Uterus (tissue), 3 donors: ENCODE measurements at regions not wholly inside any gene's neighbourhood (a gene's known extent, or its start where the extent isn't known, plus 50 kb on each side); places are given as distances from the start of the nearest gene placed in this dataset.

Source experiments
- DNase-seq, 2 donors: peaks; one replicate each; pipeline ENCODE4 v3.0.0-alpha.2; 2019 to 2020
- H3K27ac ChIP-seq, 2 donors: fragments of 200-600 bp; sonication (generic); 1 replicate in 1 of 2; 2 replicates in 1 of 2; pipeline ENCODE4 v1.5.1; 2016 to 2018
- H3K27me3 ChIP-seq, 2 donors: fragments of 200-600 bp; sonication (generic); one replicate each; pipeline ENCODE4 v1.5.1; 2018 to 2019; ENCODE audit warnings: control low read depth in 1 of 2
- H3K36me3 ChIP-seq, 2 donors: fragments of 200-600 bp; sonication (generic); one replicate each; pipeline ENCODE4 v1.5.1; 2019; ENCODE audit warnings: control low read depth in 1 of 2
- H3K4me1 ChIP-seq, 2 donors: fragments of 200-600 bp; sonication (generic); one replicate each; pipeline ENCODE4 v1.5.1; 2018 to 2019; ENCODE audit warnings: control low read depth in 1 of 2
- H3K4me3 ChIP-seq, 2 donors: fragments of 200-600 bp; sonication (generic); 1 replicate in 1 of 2; 2 replicates in 1 of 2; pipeline ENCODE4 v1.5.1; 2018 to 2019; ENCODE audit warnings: mild to moderate bottlenecking in 1 of 2
- H3K9me3 ChIP-seq, 2 donors: fragments of 200-600 bp; sonication (generic); one replicate each; pipeline ENCODE4 v1.5.1; 2019; ENCODE audit warnings: control low read depth in 1 of 2
- CTCF ChIP-seq, 4 experiments: fragments of 200-600 bp in 2 of 4; fragments of 450-650 bp in 2 of 4; sonication (generic) in 2 of 4; IDR thresholded peaks; one replicate each; pipeline ENCODE4 v1.5.1; 2016 to 2019; ENCODE audit warnings: antibody characterized with exemption in 4 of 4, mild to moderate bottlenecking in 2 of 4, moderate library complexity in 1 of 4
- POLR2A ChIP-seq, 2 donors: fragments of 450-650 bp; IDR thresholded peaks; one replicate each; pipeline ENCODE4 v1.6.1; 2016; ENCODE audit warnings: antibody characterized with exemption in 2 of 2, mild to moderate bottlenecking in 1 of 2, moderate library complexity in 1 of 2
- intact Hi-C: fragments of 100-400 bp; cut with DNase I; formaldehyde crosslinking; loops from one replicate; pipeline ENCODE4 v1.15.1; 2023; ENCODE audit warnings: low total_unique reads
- donor health status: DM: yes; HTN: yes; CAD: no.

DNA sequence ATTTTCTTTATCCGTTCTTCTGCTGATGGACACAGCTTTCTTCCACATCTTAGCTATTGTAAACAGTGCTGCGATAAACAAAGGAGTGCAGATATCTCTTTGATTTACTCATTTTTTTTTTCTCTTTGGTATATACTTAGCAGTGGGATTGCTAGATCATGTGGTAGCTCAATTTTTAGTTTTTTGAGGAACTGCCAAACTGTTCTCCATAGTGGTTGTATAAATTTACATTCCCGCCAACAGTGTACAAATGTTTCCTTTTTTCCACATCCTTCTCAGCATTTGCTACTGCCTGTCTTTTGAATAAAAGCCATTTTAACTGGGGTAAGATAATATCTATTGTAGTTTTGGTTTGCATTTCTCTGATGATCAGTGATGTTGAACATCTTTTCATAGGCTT lies 196.8 kb upstream of the ZNF717 start:
- H3K9me3 ChIP-seq, result no peaks in the 10 kb centered on the region
- H3K36me3 ChIP-seq, result no peaks in the 10 kb centered on the region
- intact Hi-C loops, result no loop called here
- no peaks in the 10 kb centered on the region for H3K4me1 ChIP-seq
- no peak overlapping the region for H3K4me3 ChIP-seq
- H3K27ac ChIP-seq, result no peak overlapping the region
- no peaks in the 10 kb centered on the region for H3K27me3 ChIP-seq
- no peak for TF ChIP-seq POLR2A (IDR thresholded peaks at IDR 0.05)
- TF ChIP-seq CTCF (IDR thresholded peaks at IDR 0.05), result no peak
- DNase-seq, result no peak

DNA sequence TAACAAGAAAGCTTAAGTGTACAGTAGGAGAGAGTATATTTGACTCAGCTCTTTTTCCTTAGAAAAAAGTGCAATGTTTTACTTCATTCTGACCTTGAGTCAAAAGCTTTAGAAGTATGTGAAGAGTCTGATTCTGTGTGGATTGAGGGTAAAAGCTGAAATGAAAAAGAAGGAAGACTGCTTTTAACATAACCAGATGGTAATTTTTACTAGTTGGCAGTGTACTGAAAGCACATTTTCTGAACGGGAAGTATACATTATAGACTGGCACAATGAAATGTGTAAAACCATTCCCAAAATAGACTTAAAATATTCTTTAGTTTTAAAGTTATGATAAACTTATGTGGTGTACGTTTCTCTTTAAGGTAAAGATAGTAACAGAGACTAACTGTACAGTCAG lies 197.8 kb upstream of the ZNF717 start:
- Histone ChIP-seq H3K4me1 (no peaks in the 10 kb centered on the region), H3K4me3 (no peak overlapping the region), H3K36me3 (no peaks in the 10 kb centered on the region), H3K9me3 (no peaks in the 10 kb centered on the region), H3K27ac (no peak overlapping the region), H3K27me3 (no peaks in the 10 kb centered on the region)
- no peak for TF ChIP-seq CTCF (IDR thresholded peaks at IDR 0.05)
- DNase-seq, result no peak
- intact Hi-C loops, result no loop called here

GRCh38 chr3:75983609-75984290 lies 198.4 kb upstream of the ZNF717 start:
- TF ChIP-seq CTCF (IDR thresholded peaks at IDR 0.05), result no peak
- intact Hi-C loops, result no loop called here

DNA sequence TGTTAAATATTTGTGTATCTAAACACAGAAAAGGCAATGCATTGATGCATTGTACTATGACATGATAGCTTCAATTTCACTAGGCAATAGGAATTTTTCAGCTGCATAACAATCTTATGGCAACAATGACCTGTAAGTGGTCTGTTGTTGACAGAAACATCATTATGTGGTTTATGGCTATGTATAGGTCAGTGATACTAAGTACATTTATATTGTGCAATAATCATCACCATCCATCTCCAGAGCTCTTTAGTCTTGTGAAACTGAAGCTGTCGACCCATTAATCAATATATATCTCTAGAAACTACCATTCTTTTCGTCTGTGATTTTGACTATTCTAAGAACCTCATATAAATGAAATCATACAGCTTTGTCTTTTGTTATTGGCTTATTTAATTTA lies 200.1 kb upstream of the ZNF717 start:
- Histone ChIP-seq H3K4me1 (no peaks in the 10 kb centered on the region), H3K36me3 (no peaks in the 10 kb centered on the region), H3K27me3 (no peaks in the 10 kb centered on the region), H3K4me3 (no peak overlapping the region), H3K9me3 (no peaks in the 10 kb centered on the region), H3K27ac (no peak overlapping the region)
- no peak for DNase-seq
- no peak for TF ChIP-seq POLR2A (IDR thresholded peaks at IDR 0.05)
- no peak for TF ChIP-seq CTCF (IDR thresholded peaks at IDR 0.05)
- intact Hi-C loops, result no loop called here

More at GRCh38 chr3:75983609-75984290, 198.4 kb upstream of the ZNF717 start:
- no peak for DNase-seq
- H3K9me3 ChIP-seq, result no peaks in the 10 kb centered on the region
- no peak overlapping the region for H3K27ac ChIP-seq
- H3K4me3 ChIP-seq, result no peak overlapping the region
- no peaks in the 10 kb centered on the region for H3K4me1 ChIP-seq
- H3K36me3 ChIP-seq, result no peaks in the 10 kb centered on the region
- H3K27me3 ChIP-seq, result no peaks in the 10 kb centered on the region

GRCh38 chr3:76010252-76010651 lies 224.9 kb upstream of the ZNF717 start:
- H3K9me3 ChIP-seq, result no peaks in the 10 kb centered on the region

More at GRCh38 chr3:76010252-76010651, 224.9 kb upstream of the ZNF717 start:
- Histone ChIP-seq H3K4me1 (no peaks in the 10 kb centered on the region), H3K4me3 (no peak overlapping the region), H3K27ac (no peak overlapping the region), H3K36me3 (no peaks in the 10 kb centered on the region), H3K27me3 (no peaks in the 10 kb centered on the region)
- TF ChIP-seq CTCF (IDR thresholded peaks at IDR 0.05) (no peak), POLR2A (IDR thresholded peaks at IDR 0.05) (no peak)
- DNase-seq, result no peak
- intact Hi-C loops, result no loop called here
